ENCODE measurements at regions not wholly inside any gene's neighbourhood (a gene's known extent, or its start where the extent isn't known, plus 50 kb on each side); places are given as distances from the start of the nearest gene placed in this dataset.

- intact Hi-C loops (cut with micrococcal nuclease), result no loop called here
- peaks cover 16% of the 10 kb centered on the region for H3K9me3 Mint-ChIP-seq
- no peaks in the 10 kb centered on the region for H3K36me3 Mint-ChIP-seq (ENCODE audit: low read depth)
- no peak overlapping the region for H3K27ac Mint-ChIP-seq
- H3K4me3 Mint-ChIP-seq, result no peak overlapping the region
- H3K27me3 Mint-ChIP-seq, result no peaks in the 10 kb centered on the region
- no peaks in the 10 kb centered on the region for H3K4me1 Mint-ChIP-seq (ENCODE audit: low read depth)
Observed at GRCh38 chr7:79912213-79912633, 222.4 kb upstream of the GNAI1 start.

GRCh38 chr7:79911420-79911819 is 223.2 kb upstream of the GNAI1 start:
- no peaks in the 10 kb centered on the region for H3K36me3 Mint-ChIP-seq (ENCODE audit: low read depth)

GRCh38 chr7:79909176-79909575 is 225.5 kb upstream of the GNAI1 start:
- Mint-ChIP-seq H3K27me3 (no peaks in the 10 kb centered on the region), H3K36me3 (ENCODE audit: low read depth) (no peaks in the 10 kb centered on the region), H3K4me3 (no peak overlapping the region), H3K4me1 (ENCODE audit: low read depth) (no peaks in the 10 kb centered on the region), H3K27ac (no peak overlapping the region), H3K9me3 (no peaks in the 10 kb centered on the region)
- intact Hi-C loops (cut with micrococcal nuclease), result no loop called here

More at GRCh38 chr7:79911420-79911819, 223.2 kb upstream of the GNAI1 start:
- Mint-ChIP-seq H3K4me3 (no peak overlapping the region), H3K4me1 (ENCODE audit: low read depth) (no peaks in the 10 kb centered on the region), H3K27me3 (no peaks in the 10 kb centered on the region), H3K27ac (no peak overlapping the region), H3K9me3 (peaks cover 10% of the 10 kb centered on the region)
- intact Hi-C loops (cut with micrococcal nuclease), result no loop called here

GRCh38 chr7:79897166-79897565 is 237.5 kb upstream of the GNAI1 start:
- no peaks in the 10 kb centered on the region for H3K36me3 Mint-ChIP-seq (ENCODE audit: low read depth)
- H3K27ac Mint-ChIP-seq, result no peak overlapping the region
- intact Hi-C loops (cut with micrococcal nuclease), result no loop called here
- no peaks in the 10 kb centered on the region for H3K4me1 Mint-ChIP-seq (ENCODE audit: low read depth)
- no peak overlapping the region for H3K4me3 Mint-ChIP-seq
- no peaks in the 10 kb centered on the region for H3K27me3 Mint-ChIP-seq
- no peaks in the 10 kb centered on the region for H3K9me3 Mint-ChIP-seq

- Mint-ChIP-seq H3K4me1 (ENCODE audit: low read depth) (no peaks in the 10 kb centered on the region), H3K27ac (no peak overlapping the region), H3K27me3 (no peaks in the 10 kb centered on the region), H3K9me3 (no peaks in the 10 kb centered on the region), H3K4me3 (no peak overlapping the region), H3K36me3 (ENCODE audit: low read depth) (no peaks in the 10 kb centered on the region)
- intact Hi-C loops (cut with micrococcal nuclease), result no loop called here
Observed at GRCh38 chr7:79893991-79894390, 240.6 kb upstream of the GNAI1 start.

- Mint-ChIP-seq H3K36me3 (ENCODE audit: low read depth) (no peaks in the 10 kb centered on the region), H3K9me3 (no peaks in the 10 kb centered on the region), H3K27me3 (no peaks in the 10 kb centered on the region), H3K27ac (no peak overlapping the region), H3K4me1 (ENCODE audit: low read depth) (no peaks in the 10 kb centered on the region), H3K4me3 (no peak overlapping the region)
- intact Hi-C loops (cut with micrococcal nuclease), result no loop called here
Observed at GRCh38 chr7:79882922-79883321, 251.7 kb upstream of the GNAI1 start.

- intact Hi-C loops (cut with micrococcal nuclease), result no loop called here
- H3K4me3 Mint-ChIP-seq, result no peak overlapping the region
- no peaks in the 10 kb centered on the region for H3K27me3 Mint-ChIP-seq
- no peaks in the 10 kb centered on the region for H3K9me3 Mint-ChIP-seq
- H3K36me3 Mint-ChIP-seq (ENCODE audit: low read depth), result no peaks in the 10 kb centered on the region
- H3K27ac Mint-ChIP-seq, result no peak overlapping the region
- H3K4me1 Mint-ChIP-seq (ENCODE audit: low read depth), result no peaks in the 10 kb centered on the region
Observed at GRCh38 chr7:79880312-79880711, 254.3 kb upstream of the GNAI1 start.

- no peaks in the 10 kb centered on the region for H3K27me3 Mint-ChIP-seq
- H3K36me3 Mint-ChIP-seq (ENCODE audit: low read depth), result no peaks in the 10 kb centered on the region
- H3K9me3 Mint-ChIP-seq, result no peaks in the 10 kb centered on the region
- H3K4me3 Mint-ChIP-seq, result no peak overlapping the region
- H3K27ac Mint-ChIP-seq, result no peak overlapping the region
- intact Hi-C loops (cut with micrococcal nuclease), result no loop called here
- H3K4me1 Mint-ChIP-seq (ENCODE audit: low read depth), result no peaks in the 10 kb centered on the region
Observed at GRCh38 chr7:79877874-79878465, 256.7 kb upstream of the GNAI1 start.

GRCh38 chr7:79876848-79877252 is 257.8 kb upstream of the GNAI1 start:
- no peaks in the 10 kb centered on the region for H3K36me3 Mint-ChIP-seq (ENCODE audit: low read depth)
- no peaks in the 10 kb centered on the region for H3K27me3 Mint-ChIP-seq
- intact Hi-C loops (cut with micrococcal nuclease), result no loop called here
- no peaks in the 10 kb centered on the region for H3K4me1 Mint-ChIP-seq (ENCODE audit: low read depth)
- H3K27ac Mint-ChIP-seq, result no peak overlapping the region
- H3K4me3 Mint-ChIP-seq, result no peak overlapping the region
- no peaks in the 10 kb centered on the region for H3K9me3 Mint-ChIP-seq

GRCh38 chr7:79874797-79875196 is 259.8 kb upstream of the GNAI1 start:
- Mint-ChIP-seq H3K27me3 (no peaks in the 10 kb centered on the region), H3K4me3 (no peak overlapping the region), H3K36me3 (ENCODE audit: low read depth) (no peaks in the 10 kb centered on the region), H3K27ac (no peak overlapping the region), H3K9me3 (no peaks in the 10 kb centered on the region), H3K4me1 (ENCODE audit: low read depth) (no peaks in the 10 kb centered on the region)
- intact Hi-C loops (cut with micrococcal nuclease), result no loop called here

GRCh38 chr7:79872176-79872575 is 262.5 kb upstream of the GNAI1 start:
- no peak overlapping the region for H3K4me3 Mint-ChIP-seq
- intact Hi-C loops (cut with micrococcal nuclease), result no loop called here

GRCh38 chr7:79868010-79868409 is 266.6 kb upstream of the GNAI1 start:
- no peaks in the 10 kb centered on the region for H3K9me3 Mint-ChIP-seq
- no peaks in the 10 kb centered on the region for H3K27me3 Mint-ChIP-seq
- no peaks in the 10 kb centered on the region for H3K4me1 Mint-ChIP-seq (ENCODE audit: low read depth)
- H3K36me3 Mint-ChIP-seq (ENCODE audit: low read depth), result no peaks in the 10 kb centered on the region
- no peak overlapping the region for H3K4me3 Mint-ChIP-seq
- intact Hi-C loops (cut with micrococcal nuclease), result no loop called here
- no peak overlapping the region for H3K27ac Mint-ChIP-seq

More at GRCh38 chr7:79872176-79872575, 262.5 kb upstream of the GNAI1 start:
- H3K36me3 Mint-ChIP-seq (ENCODE audit: low read depth), result no peaks in the 10 kb centered on the region
- no peaks in the 10 kb centered on the region for H3K4me1 Mint-ChIP-seq (ENCODE audit: low read depth)
- H3K9me3 Mint-ChIP-seq, result no peaks in the 10 kb centered on the region
- no peaks in the 10 kb centered on the region for H3K27me3 Mint-ChIP-seq
- H3K27ac Mint-ChIP-seq, result no peak overlapping the region

GRCh38 chr7:79862447-79863210 is 272.0 kb upstream of the GNAI1 start:
- no peaks in the 10 kb centered on the region for H3K27me3 Mint-ChIP-seq
- no peak overlapping the region for H3K4me3 Mint-ChIP-seq
- H3K36me3 Mint-ChIP-seq (ENCODE audit: low read depth), result no peaks in the 10 kb centered on the region
- H3K4me1 Mint-ChIP-seq (ENCODE audit: low read depth), result no peaks in the 10 kb centered on the region
- intact Hi-C loops (cut with micrococcal nuclease), result no loop called here
- H3K27ac Mint-ChIP-seq, result no peak overlapping the region
- no peaks in the 10 kb centered on the region for H3K9me3 Mint-ChIP-seq

GRCh38 chr7:79855172-79855571 is 279.5 kb upstream of the GNAI1 start:
- intact Hi-C loops (cut with micrococcal nuclease), result no loop called here
- H3K9me3 Mint-ChIP-seq, result no peaks in the 10 kb centered on the region
- H3K4me3 Mint-ChIP-seq, result no peak overlapping the region
- no peaks in the 10 kb centered on the region for H3K36me3 Mint-ChIP-seq (ENCODE audit: low read depth)
- H3K27me3 Mint-ChIP-seq, result no peaks in the 10 kb centered on the region
- no peaks in the 10 kb centered on the region for H3K4me1 Mint-ChIP-seq (ENCODE audit: low read depth)
- H3K27ac Mint-ChIP-seq, result no peak overlapping the region

- no peaks in the 10 kb centered on the region for H3K9me3 Mint-ChIP-seq
- intact Hi-C loops (cut with micrococcal nuclease), result no loop called here
- H3K27ac Mint-ChIP-seq, result no peak overlapping the region
- no peak overlapping the region for H3K4me3 Mint-ChIP-seq
- H3K4me1 Mint-ChIP-seq (ENCODE audit: low read depth), result no peaks in the 10 kb centered on the region
- H3K27me3 Mint-ChIP-seq, result no peaks in the 10 kb centered on the region
- H3K36me3 Mint-ChIP-seq (ENCODE audit: low read depth), result no peaks in the 10 kb centered on the region
Observed at GRCh38 chr7:79854621-79855020, 280.0 kb upstream of the GNAI1 start.
